NCI-H2196 (cell line): ENCODE measurements at regions not wholly inside any gene's neighbourhood (a gene's known extent, or its start where the extent isn't known, plus 50 kb on each side); places are given as distances from the start of the nearest gene placed in this dataset.
"Not testable (repeated sequence)": the region's sequence is repeated elsewhere in the genome, so short reads cannot be mapped to it uniquely, and the experiment has no call there.

Experiments used
- DNase-seq: peaks from one replicate; lab custom pipeline; 2025; ENCODE audit not compliant: unreplicated experiment; lab: John Stamatoyannopoulos, UW

GRCh38 chr1:238779716-238780115, 606.7 kb upstream of the CHRM3 start:
- no peak for DNase-seq

- DNase-seq = no peak
Measured at GRCh38 chr1:238778113-238778512, 608.3 kb upstream of the CHRM3 start.

- no peak for DNase-seq
Measured at GRCh38 chr1:238777551-238777950, 608.8 kb upstream of the CHRM3 start.

GRCh38 chr1:238776126-238776525, 610.2 kb upstream of the CHRM3 start:
- DNase-seq = no peak

GRCh38 chr1:238772322-238772721, 614.0 kb upstream of the CHRM3 start:
- no peak for DNase-seq

GRCh38 chr1:238767321-238767720, 619.0 kb upstream of the CHRM3 start:
- DNase-seq = no peak

GRCh38 chr1:238764779-238765178, 621.6 kb upstream of the CHRM3 start:
- no peak for DNase-seq

GRCh38 chr1:238753252-238753651, 633.1 kb upstream of the CHRM3 start:
- DNase-seq = no peak

- DNase-seq = no peak
Measured at GRCh38 chr1:238752327-238752726, 634.0 kb upstream of the CHRM3 start.

- no peak for DNase-seq
Measured at GRCh38 chr1:238745069-238745468, 641.3 kb upstream of the CHRM3 start.

GRCh38 chr1:238738892-238739291, 647.5 kb upstream of the CHRM3 start:
- DNase-seq = no peak

GRCh38 chr1:238727670-238728069, 658.7 kb upstream of the CHRM3 start:
- DNase-seq = no peak

GRCh38 chr1:238722812-238723211, 663.6 kb upstream of the CHRM3 start:
- no peak for DNase-seq

- no peak for DNase-seq
Measured at GRCh38 chr1:238710697-238711096, 675.7 kb upstream of the CHRM3 start.

GRCh38 chr1:238701024-238701423, 685.3 kb upstream of the CHRM3 start:
- DNase-seq = no peak

- no peak for DNase-seq
Measured at GRCh38 chr1:238690415-238690814, 696.0 kb upstream of the CHRM3 start.

GRCh38 chr1:238684576-238684975, 701.8 kb upstream of the CHRM3 start:
- not testable (repeated sequence) for DNase-seq

GRCh38 chr1:238681451-238681850, 704.9 kb upstream of the CHRM3 start:
- no peak for DNase-seq

- DNase-seq = no peak
Measured at GRCh38 chr1:238681021-238681420, 705.3 kb upstream of the CHRM3 start.

- no peak for DNase-seq
Measured at GRCh38 chr1:238677567-238677966, 708.8 kb upstream of the CHRM3 start.

GRCh38 chr1:238675221-238675620, 711.1 kb upstream of the CHRM3 start:
- DNase-seq = no peak

GRCh38 chr1:238674316-238674715, 712.1 kb upstream of the CHRM3 start:
- DNase-seq = no peak

GRCh38 chr1:238673561-238673960, 712.8 kb upstream of the CHRM3 start:
- DNase-seq = no peak

GRCh38 chr1:238672806-238673205, 713.6 kb upstream of the CHRM3 start:
- no peak for DNase-seq
